Activated naive CD4-positive, alpha-beta T cell treated with anti-CD3 and anti-CD28 coated beads, Interleukin-2, amount 50 U/mL, for 72 hours (primary cell): ENCODE measurements at regions not wholly inside any gene's neighbourhood (a gene's known extent, or its start where the extent isn't known, plus 50 kb on each side); places are given as distances from the start of the nearest gene placed in this dataset.
"Not testable (repeated sequence)": the region's sequence is repeated elsewhere in the genome, so short reads cannot be mapped to it uniquely, and the experiment has no call there.

ENCODE experiments used
- ATAC-seq, 2 donors: fragments of 150-1000 bp; cut with Tn5 transposase; 2 replicates each; pipeline ENCODE4 v1.10.0; 2021; ENCODE audit warnings: mild to moderate bottlenecking in 2 of 2, moderate library complexity in 2 of 2
- DNase-seq, 2 donors: peaks; one replicate each; pipeline ENCODE4 v3.0.0; 2021 to 2022; ENCODE audit warnings: low spot score in 2 of 2
- H3K27ac Mint-ChIP-seq, 2 donors: one replicate each; pipeline ENCODE4 v1.8.0; 2022; ENCODE audit warnings: mild to moderate bottlenecking in 2 of 2, mixed read lengths in 2 of 2
- H3K36me3 Mint-ChIP-seq, 2 donors: one replicate each; pipeline ENCODE4 v1.8.0; 2022; ENCODE audit warnings: mixed read lengths in 2 of 2
- H3K9me3 Mint-ChIP-seq, 2 donors: one replicate each; pipeline ENCODE4 v1.8.0; 2022; ENCODE audit warnings: mixed read lengths in 2 of 2

DNA sequence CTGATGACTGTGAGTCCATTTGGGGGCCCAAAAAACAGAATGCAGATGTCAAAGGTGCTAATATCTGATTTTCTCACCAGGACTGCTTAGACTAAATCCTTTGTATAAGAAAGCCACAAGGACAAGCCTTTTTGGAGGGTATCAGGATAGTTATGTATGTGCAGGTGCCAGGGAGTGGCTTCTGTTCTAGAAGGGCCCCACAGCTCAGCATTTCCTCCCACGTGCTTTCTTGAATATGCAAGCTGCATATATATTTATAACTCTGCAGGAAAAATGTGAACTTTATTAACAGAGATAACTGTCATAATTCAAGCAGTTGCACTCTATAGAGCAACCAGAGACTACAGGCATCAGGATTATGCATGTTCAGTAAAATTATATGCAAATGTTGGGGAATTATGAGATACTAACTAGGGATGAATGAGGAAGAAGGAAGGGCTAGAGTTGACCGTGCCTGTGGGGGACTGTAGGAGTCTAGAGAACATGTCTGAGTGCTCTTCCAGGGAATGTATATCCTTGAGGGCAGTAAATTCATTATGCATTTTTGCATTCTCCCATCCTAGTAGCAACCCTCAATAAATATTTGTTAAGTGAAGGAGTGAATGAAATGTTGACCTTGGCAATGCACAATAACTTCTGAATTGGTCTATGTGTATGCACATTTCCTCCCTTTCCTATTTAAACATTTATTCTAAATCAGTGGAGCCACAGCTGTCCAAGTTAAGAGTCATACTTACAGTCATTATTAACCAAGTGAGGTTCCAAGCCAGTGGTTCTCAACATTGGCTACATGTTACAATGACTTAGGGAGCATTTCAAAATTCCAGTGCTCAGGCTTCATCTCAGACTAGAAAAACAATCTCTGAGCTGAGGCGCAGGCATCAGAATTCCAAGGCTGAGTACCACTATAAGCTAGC, 94.8 kb upstream of the ANKRD28 start:
- ATAC-seq = no peak

GRCh38 chr3:15894382-15894781, 96.6 kb upstream of the ANKRD28 start:
- no peak for DNase-seq
- H3K9me3 Mint-ChIP-seq = peaks cover 0 to 10% of the 10 kb centered on the region in 2 donors
- ATAC-seq = no peak
- no peak overlapping the region for H3K27ac Mint-ChIP-seq
- H3K36me3 Mint-ChIP-seq = no peaks in the 10 kb centered on the region

More for the DNA sequence above, 94.8 kb upstream of the ANKRD28 start:
- Mint-ChIP-seq H3K36me3 (no peaks in the 10 kb centered on the region), H3K27ac (no peak overlapping the region), H3K9me3 (peaks cover 0 to 5% of the 10 kb centered on the region in 2 donors)
- no peak for DNase-seq

DNA sequence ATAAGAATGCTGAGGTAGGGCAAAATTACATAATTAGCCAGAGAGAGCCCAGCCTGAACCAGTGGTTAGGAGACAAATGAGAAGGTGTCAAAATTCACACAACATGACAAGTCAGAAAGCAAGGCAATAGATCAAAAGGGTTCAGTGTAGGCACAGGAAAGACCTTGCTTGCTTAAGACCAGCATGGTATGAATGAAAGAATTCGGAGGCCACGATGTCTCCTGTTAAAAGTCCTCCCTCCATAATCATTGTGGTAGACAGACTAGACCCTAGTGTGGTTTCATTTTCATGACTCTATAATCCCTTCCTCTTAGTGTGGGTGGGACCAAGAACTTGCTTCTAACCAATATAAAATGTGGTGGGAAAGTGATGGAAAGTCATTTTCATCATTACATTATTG, 98.7 kb upstream of the ANKRD28 start:
- peak in 1 of 2 donors; percentile 51 for ATAC-seq
- Mint-ChIP-seq H3K27ac (no peak overlapping the region), H3K36me3 (no peaks in the 10 kb centered on the region), H3K9me3 (peaks cover 0 to 5% of the 10 kb centered on the region in 2 donors)
- DNase-seq = no peak

- ATAC-seq (no peak), DNase-seq (no peak)
- Mint-ChIP-seq H3K27ac (no peak overlapping the region), H3K36me3 (no peaks in the 10 kb centered on the region), H3K9me3 (peaks cover 0 to 5% of the 10 kb centered on the region in 2 donors)
These were observed 101.6 kb upstream of the ANKRD28 start for GRCh38 chr3:15899388-15899787.

DNA sequence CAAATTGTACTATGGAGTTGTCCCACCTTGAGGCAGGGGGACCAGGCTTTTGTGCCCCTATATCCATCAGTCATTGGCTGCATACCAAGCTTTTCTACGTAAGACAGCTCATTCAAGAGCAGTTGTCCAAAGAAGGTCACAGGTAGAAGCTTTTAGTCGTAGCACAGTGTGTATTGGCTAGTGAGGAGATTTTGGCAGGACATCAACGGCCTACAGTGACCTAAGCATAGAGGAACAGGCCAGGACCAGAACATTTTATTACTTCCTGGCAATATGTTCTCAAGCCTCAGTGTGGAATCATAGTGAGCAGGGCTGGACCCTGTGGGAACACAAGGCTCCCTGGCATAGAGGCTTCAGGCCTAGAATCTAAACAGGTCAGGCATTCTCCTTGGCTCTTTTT, 105.4 kb upstream of the ANKRD28 start:
- no peaks in the 10 kb centered on the region for H3K36me3 Mint-ChIP-seq
- ATAC-seq (no peak), DNase-seq (no peak)

GRCh38 chr3:15903759-15904720, 106.3 kb upstream of the ANKRD28 start:
- no peaks in the 10 kb centered on the region for H3K36me3 Mint-ChIP-seq
- no peak for DNase-seq
- no peak overlapping the region for H3K27ac Mint-ChIP-seq
- no peak for ATAC-seq
- H3K9me3 Mint-ChIP-seq = peaks cover 0 to 3% of the 10 kb centered on the region in 2 donors

More for the DNA sequence above, 105.4 kb upstream of the ANKRD28 start:
- Mint-ChIP-seq H3K27ac (no peak overlapping the region), H3K9me3 (peaks cover 0 to 3% of the 10 kb centered on the region in 2 donors)

GRCh38 chr3:15905041-15905440, 107.3 kb upstream of the ANKRD28 start:
- DNase-seq = no peak
- ATAC-seq = no peak
- peaks cover 0 to 5% of the 10 kb centered on the region in 2 donors for H3K36me3 Mint-ChIP-seq
- H3K27ac Mint-ChIP-seq = no peak overlapping the region
- peaks cover 0 to 3% of the 10 kb centered on the region in 2 donors for H3K9me3 Mint-ChIP-seq

DNA sequence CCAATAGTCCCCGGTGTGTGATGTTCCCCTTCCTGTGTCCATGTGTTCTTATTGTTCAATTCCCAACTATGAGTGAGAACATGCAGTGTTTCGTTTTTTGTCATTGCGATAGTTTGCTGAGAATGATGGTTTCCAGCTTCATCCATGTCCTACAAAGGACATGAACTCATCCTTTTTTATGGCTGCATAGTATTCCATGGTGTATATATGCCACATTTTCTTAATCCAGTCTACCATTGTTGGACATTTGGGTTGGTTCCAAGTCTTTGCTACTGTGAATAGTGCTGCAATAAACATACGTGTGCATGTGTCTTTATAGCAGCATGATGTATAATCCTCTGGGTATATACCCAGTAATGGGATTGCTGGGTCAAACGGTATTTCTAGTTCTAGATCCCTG, 109.6 kb upstream of the ANKRD28 start:
- Mint-ChIP-seq H3K9me3 (peaks cover 6 to 10% of the 10 kb centered on the region in 2 donors), H3K36me3 (peaks cover 8 to 19% of the 10 kb centered on the region in 2 donors)
- not testable (repeated sequence) for H3K27ac Mint-ChIP-seq, DNase-seq, ATAC-seq

- peak overlapping the region in 1 of 2 donors; percentile 44 for H3K27ac Mint-ChIP-seq
These were observed 121.2 kb upstream of the ANKRD28 start for GRCh38 chr3:15918988-15919387.

DNA sequence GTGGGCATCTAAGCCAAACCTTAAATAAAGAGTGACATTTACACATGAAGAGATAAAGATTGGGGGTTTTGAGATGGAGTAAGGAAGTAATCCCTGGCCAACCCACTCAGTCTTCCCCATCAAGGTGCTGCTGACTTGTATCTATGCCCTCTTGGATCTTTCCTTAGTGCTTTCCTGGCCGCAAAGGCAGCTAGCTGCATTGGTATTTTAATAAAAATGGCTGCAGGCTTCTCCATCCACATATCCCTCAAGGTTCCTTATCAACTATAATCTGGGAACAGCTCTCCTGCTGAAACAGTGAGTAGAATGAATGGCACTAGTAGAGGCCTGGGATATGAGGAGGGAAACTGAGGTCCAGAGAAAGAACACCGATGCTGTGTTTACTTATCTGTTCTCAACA, 122.2 kb upstream of the ANKRD28 start:
- no peak for DNase-seq

More at GRCh38 chr3:15918988-15919387, 121.2 kb upstream of the ANKRD28 start:
- H3K9me3 Mint-ChIP-seq = peaks cover 2% of the 10 kb centered on the region in 2 donors
- DNase-seq = no peak
- peaks cover 3% of the 10 kb centered on the region in 2 donors for H3K36me3 Mint-ChIP-seq
- no peak for ATAC-seq

DNA sequence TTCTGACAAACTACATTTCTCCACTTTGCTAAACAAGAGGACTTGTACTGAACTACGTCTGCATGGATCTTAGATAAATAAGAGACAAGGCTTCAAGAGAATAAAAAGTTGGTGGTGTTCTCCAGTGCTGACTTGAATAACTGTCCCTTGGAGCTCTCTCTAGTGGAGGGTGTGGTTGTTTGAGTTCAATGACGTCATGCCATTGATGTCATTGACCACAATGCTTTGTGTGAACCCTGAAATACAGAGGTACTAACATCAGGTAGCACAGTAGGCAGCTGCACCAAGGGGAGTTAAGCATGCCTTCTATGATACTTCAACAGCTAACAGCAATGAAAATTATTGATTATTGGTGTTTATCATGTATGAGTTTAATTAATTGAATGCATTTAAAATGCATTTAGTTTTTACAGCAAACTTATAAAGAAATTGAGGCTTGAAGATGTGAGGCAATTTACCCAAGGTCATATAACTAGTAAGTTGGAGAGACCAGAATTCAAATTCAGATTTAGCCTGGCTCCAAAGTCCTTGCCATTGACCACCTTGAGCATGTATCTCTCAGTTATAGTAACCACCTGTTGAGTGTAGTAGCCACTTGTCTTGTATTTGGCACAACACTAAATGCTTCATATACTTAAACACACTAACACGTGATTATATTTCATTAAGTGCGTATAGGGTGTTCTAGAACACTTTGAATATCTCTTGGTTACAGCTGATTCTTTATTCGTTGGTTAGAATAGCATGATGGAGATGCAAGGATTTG, 126.0 kb upstream of the ANKRD28 start:
- H3K36me3 Mint-ChIP-seq = no peaks in the 10 kb centered on the region
- H3K27ac Mint-ChIP-seq = no peak overlapping the region
- H3K9me3 Mint-ChIP-seq = no peaks in the 10 kb centered on the region
- ATAC-seq (peak in 1 of 2 donors; percentile 46), DNase-seq (no peak)

More for the DNA sequence above, 122.2 kb upstream of the ANKRD28 start:
- Mint-ChIP-seq H3K27ac (no peak overlapping the region), H3K9me3 (no peaks in the 10 kb centered on the region), H3K36me3 (no peaks in the 10 kb centered on the region)
- ATAC-seq = no peak

DNA sequence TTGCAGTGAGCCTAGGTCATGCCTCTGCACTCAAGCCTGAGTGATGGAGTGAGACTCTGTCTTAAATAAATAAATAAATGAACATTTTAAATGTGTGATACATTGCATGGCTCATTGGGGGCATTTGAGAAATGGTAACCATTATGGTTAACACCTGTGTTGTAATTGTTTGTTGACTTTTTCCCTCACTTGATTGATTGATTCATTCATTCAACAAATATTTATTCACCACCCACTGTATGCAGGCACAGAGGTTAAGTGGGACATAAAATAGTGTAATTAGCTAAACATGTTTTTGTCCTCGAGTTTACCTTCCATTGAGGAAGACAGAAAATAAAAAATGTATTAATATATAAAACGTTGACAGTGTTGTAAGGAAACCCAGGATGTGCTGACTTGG, 127.1 kb upstream of the ANKRD28 start:
- H3K9me3 Mint-ChIP-seq = no peaks in the 10 kb centered on the region
- H3K27ac Mint-ChIP-seq = no peak overlapping the region
- no peak for DNase-seq
- no peak for ATAC-seq
- no peaks in the 10 kb centered on the region for H3K36me3 Mint-ChIP-seq

DNA sequence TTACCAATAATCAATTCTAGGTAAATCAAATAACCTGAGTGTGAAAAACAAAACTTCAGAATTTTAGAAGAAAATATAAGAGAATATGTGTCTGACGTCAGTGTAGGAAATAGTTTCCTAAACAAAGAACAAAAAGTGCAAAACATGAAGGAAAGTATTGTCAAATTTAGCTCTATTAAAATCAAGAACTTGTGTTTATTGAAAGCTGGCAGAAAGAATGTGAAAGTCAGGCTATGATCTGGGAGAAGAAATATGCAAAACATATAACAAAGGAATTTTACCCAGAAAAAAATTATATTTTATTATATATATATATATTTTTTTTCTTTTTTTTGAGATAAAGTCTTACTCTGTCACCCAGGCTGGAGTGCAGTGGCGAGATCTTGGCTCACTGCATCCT, 129.1 kb upstream of the ANKRD28 start:
- DNase-seq (no peak), ATAC-seq (no peak)
- no peak overlapping the region for H3K27ac Mint-ChIP-seq
- H3K9me3 Mint-ChIP-seq = no peaks in the 10 kb centered on the region
- no peaks in the 10 kb centered on the region for H3K36me3 Mint-ChIP-seq

- no peak for DNase-seq
- H3K36me3 Mint-ChIP-seq = no peaks in the 10 kb centered on the region
- H3K27ac Mint-ChIP-seq = no peak overlapping the region
- no peaks in the 10 kb centered on the region for H3K9me3 Mint-ChIP-seq
- ATAC-seq = no peak
These were observed 130.2 kb upstream of the ANKRD28 start for GRCh38 chr3:15927969-15928368.

DNA sequence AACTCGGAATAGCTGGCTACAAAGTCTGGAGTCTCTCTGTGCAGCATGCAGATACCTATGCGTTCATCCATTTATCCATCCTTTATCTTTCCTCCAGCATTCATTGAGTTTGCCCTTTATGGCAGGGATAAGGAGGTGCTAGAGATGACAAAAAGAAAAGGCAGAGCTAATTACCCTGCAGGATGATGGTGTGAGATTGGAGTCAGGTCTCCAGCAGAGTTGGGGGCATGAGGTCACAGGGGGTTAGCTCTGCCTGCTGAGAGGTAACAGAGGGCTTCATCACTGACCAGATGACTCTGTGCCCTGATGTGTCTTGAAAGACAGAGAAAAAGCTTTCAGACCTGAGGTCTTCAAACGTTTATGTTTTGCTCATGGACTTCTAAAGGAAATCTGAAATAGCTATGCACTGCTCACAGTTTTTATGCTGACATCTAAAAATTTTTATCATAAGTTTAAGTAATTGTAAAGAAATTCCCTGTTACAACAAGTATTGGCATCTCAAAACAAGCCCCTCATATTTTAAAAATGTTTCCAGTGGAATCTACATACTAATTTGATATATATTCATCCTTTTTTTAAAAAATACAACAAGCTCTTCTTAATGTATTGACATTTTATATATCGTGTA, 132.3 kb upstream of the ANKRD28 start:
- no peaks in the 10 kb centered on the region for H3K36me3 Mint-ChIP-seq
- ATAC-seq (no peak), DNase-seq (no peak)
- H3K27ac Mint-ChIP-seq = no peak overlapping the region
- no peaks in the 10 kb centered on the region for H3K9me3 Mint-ChIP-seq
